HG02571 (cell line): ENCODE measurements at regions not wholly inside any gene's neighbourhood (a gene's known extent, or its start where the extent isn't known, plus 50 kb on each side); places are given as distances from the start of the nearest gene placed in this dataset.
"Not testable (repeated sequence)": the region's sequence is repeated elsewhere in the genome, so short reads cannot be mapped to it uniquely, and the experiment has no call there.

Experiments
- ATAC-seq: cut with Tn5 transposase; IDR thresholded peaks from one replicate; pipeline ENCODE4 v1.9.1; 2021; ENCODE audit warnings: mild to moderate bottlenecking, moderate library complexity; ENCODE audit not compliant: unreplicated experiment

GRCh38 chr13:79896851-79897250 lies 415.9 kb downstream of the NDFIP2 start:
- no peak for ATAC-seq

- no peak for ATAC-seq
These were observed 414.5 kb downstream of the NDFIP2 start for GRCh38 chr13:79895416-79895815.

GRCh38 chr13:79887278-79887677 lies 406.3 kb downstream of the NDFIP2 start:
- ATAC-seq: not testable (repeated sequence)

- no peak for ATAC-seq
These were observed 405.6 kb downstream of the NDFIP2 start for GRCh38 chr13:79886601-79887000.

- ATAC-seq: no peak
These were observed 403.9 kb downstream of the NDFIP2 start for GRCh38 chr13:79884890-79885289.

GRCh38 chr13:79883216-79883615 lies 402.3 kb downstream of the NDFIP2 start:
- no peak for ATAC-seq

- ATAC-seq: no peak
These were observed 399.9 kb downstream of the NDFIP2 start for GRCh38 chr13:79880818-79881217.

- ATAC-seq: no peak
These were observed 393.7 kb downstream of the NDFIP2 start for GRCh38 chr13:79874396-79875360.

GRCh38 chr13:79871594-79871993 lies 390.6 kb downstream of the NDFIP2 start:
- no peak for ATAC-seq

GRCh38 chr13:79870766-79871165 lies 389.8 kb downstream of the NDFIP2 start:
- ATAC-seq: no peak

GRCh38 chr13:79870123-79870522 lies 389.2 kb downstream of the NDFIP2 start:
- no peak for ATAC-seq

- no peak for ATAC-seq
These were observed 388.4 kb downstream of the NDFIP2 start for GRCh38 chr13:79869326-79869725.

- no peak for ATAC-seq
These were observed 386.3 kb downstream of the NDFIP2 start for GRCh38 chr13:79867254-79867653.

- ATAC-seq: no peak
These were observed 385.5 kb downstream of the NDFIP2 start for GRCh38 chr13:79866436-79866835.

- ATAC-seq: no peak
These were observed 381.6 kb downstream of the NDFIP2 start for GRCh38 chr13:79862515-79862914.

- ATAC-seq: no peak
These were observed 380.8 kb downstream of the NDFIP2 start for GRCh38 chr13:79861731-79862130.

GRCh38 chr13:79860791-79861190 lies 379.8 kb downstream of the NDFIP2 start:
- ATAC-seq: no peak

- ATAC-seq: no peak
These were observed 378.8 kb downstream of the NDFIP2 start for GRCh38 chr13:79859756-79860155.

GRCh38 chr13:79853251-79853650 lies 372.3 kb downstream of the NDFIP2 start:
- ATAC-seq: no peak

GRCh38 chr13:79851318-79851717 lies 370.4 kb downstream of the NDFIP2 start:
- no peak for ATAC-seq

GRCh38 chr13:79847882-79848592 lies 367.1 kb downstream of the NDFIP2 start:
- ATAC-seq: no peak

GRCh38 chr13:79846386-79846785 lies 365.4 kb downstream of the NDFIP2 start:
- ATAC-seq: no peak
